B cell (primary cell): ENCODE measurements at regions not wholly inside any gene's neighbourhood (a gene's known extent, or its start where the extent isn't known, plus 50 kb on each side); places are given as distances from the start of the nearest gene placed in this dataset.

Source experiments
- EZH2 ChIP-seq: IDR thresholded peaks from 2 replicates; pipeline ENCODE4 v1.6.1; 2012; ENCODE audit warnings: borderline replicate concordance, low read depth, mild to moderate bottlenecking, moderate library complexity, low read length; ENCODE audit not compliant: insufficient read depth, poor library complexity, severe bottlenecking
- TF ChIP-seq, protein P1 (sequence below): fragments of 200-600 bp; IDR thresholded peaks from one replicate; pipeline ENCODE4 v1.8.0; 2022; ENCODE audit warnings: antibody characterized with exemption, mild to moderate bottlenecking

GRCh38 chr13:111033172-111034130 is 81.7 kb upstream of the ARHGEF7 start:
- TF ChIP-seq, protein P1, sequence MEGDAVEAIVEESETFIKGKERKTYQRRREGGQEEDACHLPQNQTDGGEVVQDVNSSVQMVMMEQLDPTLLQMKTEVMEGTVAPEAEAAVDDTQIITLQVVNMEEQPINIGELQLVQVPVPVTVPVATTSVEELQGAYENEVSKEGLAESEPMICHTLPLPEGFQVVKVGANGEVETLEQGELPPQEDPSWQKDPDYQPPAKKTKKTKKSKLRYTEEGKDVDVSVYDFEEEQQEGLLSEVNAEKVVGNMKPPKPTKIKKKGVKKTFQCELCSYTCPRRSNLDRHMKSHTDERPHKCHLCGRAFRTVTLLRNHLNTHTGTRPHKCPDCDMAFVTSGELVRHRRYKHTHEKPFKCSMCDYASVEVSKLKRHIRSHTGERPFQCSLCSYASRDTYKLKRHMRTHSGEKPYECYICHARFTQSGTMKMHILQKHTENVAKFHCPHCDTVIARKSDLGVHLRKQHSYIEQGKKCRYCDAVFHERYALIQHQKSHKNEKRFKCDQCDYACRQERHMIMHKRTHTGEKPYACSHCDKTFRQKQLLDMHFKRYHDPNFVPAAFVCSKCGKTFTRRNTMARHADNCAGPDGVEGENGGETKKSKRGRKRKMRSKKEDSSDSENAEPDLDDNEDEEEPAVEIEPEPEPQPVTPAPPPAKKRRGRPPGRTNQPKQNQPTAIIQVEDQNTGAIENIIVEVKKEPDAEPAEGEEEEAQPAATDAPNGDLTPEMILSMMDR: no peak
- no peak for TF ChIP-seq EZH2
